T-cell (primary cell): ENCODE measurements at regions not wholly inside any gene's neighbourhood (a gene's known extent, or its start where the extent isn't known, plus 50 kb on each side); places are given as distances from the start of the nearest gene placed in this dataset.

ENCODE experiments used
- ATAC-seq, 4 experiments: fragments of 200-7000 bp in 3 of 4; fragments of 150-1000 bp in 1 of 4; cut with Tn5 transposase; replicated peaks in 1 of 4; 1 replicate in 3 of 4; 2 replicates in 1 of 4; pipeline ENCODE4 v1.10.0; 2021; ENCODE audit warnings: moderate library complexity in 3 of 4, mild to moderate bottlenecking in 2 of 4, moderate number of reproducible peaks in 1 of 4
- CTCF ChIA-PET, 2 donors: fragments of 300-600 bp; sonication (Branson Sonifier 250); formaldehyde crosslinking; loops; one replicate each; lab custom pipeline; 2022; ENCODE audit warnings: antibody characterized with exemption in 2 of 2; lab: Charles Lee
- POLR2A ChIA-PET, 2 donors: fragments of 300-600 bp; sonication (Branson Sonifier 250); formaldehyde crosslinking; loops; one replicate each; lab custom pipeline; 2022; ENCODE audit warnings: antibody characterized with exemption in 2 of 2; lab: Charles Lee
- DNase-seq, 35 experiments: peaks; one replicate each; pipeline versions ENCODE4 v3.0.0 to v3.0.0-alpha.2; 2013 to 2023
- H3K27ac ChIP-seq: one replicate; pipeline ENCODE4 v1.5.1; 2013; ENCODE audit warnings: low read length
- H3K27me3 ChIP-seq, 2 experiments: replicated peaks in 1 of 2; 1 replicate in 1 of 2; 2 replicates in 1 of 2; pipeline versions ENCODE4 v1.6.1 to v1.7.0; 2013; ENCODE audit warnings: low read length in 1 of 2, mixed read lengths in 1 of 2; ENCODE audit not compliant: control insufficient read depth in 2 of 2, insufficient read depth in 2 of 2; ENCODE audit errors: extremely low read depth in 1 of 2
- H3K36me3 ChIP-seq, 2 donors: 1 replicate in 1 of 2; 2 replicates in 1 of 2; pipeline versions ENCODE4 v1.6.1 to v1.7.0; 2013; ENCODE audit warnings: low read length in 1 of 2; ENCODE audit not compliant: control insufficient read depth in 2 of 2, insufficient read depth in 1 of 2; ENCODE audit errors: extremely low read depth in 1 of 2
- H3K4me1 ChIP-seq, 2 experiments: 1 replicate in 1 of 2; 2 replicates in 1 of 2; pipeline versions ENCODE4 v1.6.1 to v1.7.0; 2013; ENCODE audit warnings: low read length in 2 of 2, mixed read lengths in 1 of 2; ENCODE audit not compliant: insufficient read depth in 2 of 2, control insufficient read depth in 1 of 2; ENCODE audit errors: extremely low read depth in 1 of 2
- H3K4me3 ChIP-seq, 2 donors: 1 replicate in 1 of 2; 2 replicates in 1 of 2; pipeline versions ENCODE4 v1.5.1 to v1.7.0; 2013; ENCODE audit warnings: mild to moderate bottlenecking in 2 of 2, low read length in 1 of 2, moderate library complexity in 1 of 2; ENCODE audit not compliant: control insufficient read depth in 1 of 2; ENCODE audit errors: extremely low read depth in 1 of 2
- H3K9me3 ChIP-seq: 2 replicates; pipeline ENCODE4 v1.7.0; 2013
- H3K27ac Mint-ChIP-seq, 2 donors: one replicate each; pipeline ENCODE4 v1.8.0; 2020 to 2021; ENCODE audit warnings: mild to moderate bottlenecking in 2 of 2, mixed read lengths in 2 of 2
- H3K27me3 Mint-ChIP-seq, 2 donors: one replicate each; pipeline ENCODE4 v1.8.0; 2021 to 2022; ENCODE audit warnings: mixed read lengths in 2 of 2
- H3K36me3 Mint-ChIP-seq: one replicate; pipeline ENCODE4 v1.8.0; 2021; ENCODE audit warnings: mixed read lengths
- H3K4me1 Mint-ChIP-seq, 3 donors: one replicate each; pipeline ENCODE4 v1.8.0; 2020 to 2022; ENCODE audit warnings: mixed read lengths in 3 of 3, mild to moderate bottlenecking in 1 of 3
- H3K4me3 Mint-ChIP-seq, 3 donors: one replicate each; pipeline ENCODE4 v1.8.0; 2020 to 2022; ENCODE audit warnings: mild to moderate bottlenecking in 3 of 3, mixed read lengths in 3 of 3, moderate library complexity in 3 of 3
- H3K9me3 Mint-ChIP-seq, 3 donors: one replicate each; pipeline ENCODE4 v1.8.0; 2020 to 2022; ENCODE audit warnings: mixed read lengths in 3 of 3
- WGBS: methylation state at CpG from one replicate; pipeline ENCODE4 v1.1.5; 2013; ENCODE audit warnings: missing lambda C conversion rate; ENCODE audit not compliant: insufficient coverage; 5-methylcytosine and 5-hydroxymethylcytosine counted together

- H3K27ac Mint-ChIP-seq = no peak overlapping the region
- peaks cover 12 to 15% (median 14%) of the 10 kb centered on the region in 3 donors for H3K9me3 Mint-ChIP-seq
- POLR2A ChIA-PET = no interaction called here
- Histone ChIP-seq H3K27ac (no peak overlapping the region), H3K4me3 (no peak overlapping the region), H3K4me1 (no peaks in the 10 kb centered on the region), H3K27me3 (peaks cover 0 to 4% of the 10 kb centered on the region in 2 experiments), H3K9me3 (no peaks in the 10 kb centered on the region), H3K36me3 (no peaks in the 10 kb centered on the region)
- CTCF ChIA-PET = no interaction called here
- no peak overlapping the region for H3K4me3 Mint-ChIP-seq
- no peaks in the 10 kb centered on the region for H3K36me3 Mint-ChIP-seq
- ATAC-seq (no peak), DNase-seq (no peak)
- H3K4me1 Mint-ChIP-seq = no peaks in the 10 kb centered on the region
- WGBS = no CpG with 5 or more reads among the region's 1 CpG
- peaks cover 9 to 10% of the 10 kb centered on the region in 2 donors for H3K27me3 Mint-ChIP-seq
Observed at GRCh38 chr4:25489253-25489797, 112.3 kb downstream of the ANAPC4 start.

GRCh38 chr4:25493466-25493865 is 116.4 kb downstream of the ANAPC4 start:
- WGBS = no CpG with 5 or more reads among the region's 1 CpG
- Mint-ChIP-seq H3K27me3 (peaks cover 2 to 5% of the 10 kb centered on the region in 2 donors), H3K9me3 (peaks cover 0 to 5% (median 2%) of the 10 kb centered on the region in 3 donors), H3K4me3 (no peak overlapping the region), H3K36me3 (no peaks in the 10 kb centered on the region), H3K4me1 (no peaks in the 10 kb centered on the region), H3K27ac (no peak overlapping the region)
- no peaks in the 10 kb centered on the region for H3K4me1 ChIP-seq
- no peaks in the 10 kb centered on the region for H3K36me3 ChIP-seq
- H3K9me3 ChIP-seq = no peaks in the 10 kb centered on the region
- no peak overlapping the region for H3K27ac ChIP-seq
- no peak overlapping the region for H3K4me3 ChIP-seq
- H3K27me3 ChIP-seq = peaks cover 0 to 4% of the 10 kb centered on the region in 2 experiments
- ChIA-PET POLR2A (no interaction called here), CTCF (no interaction called here)
- DNase-seq (no peak), ATAC-seq (no peak)

GRCh38 chr4:25494166-25494565 is 117.1 kb downstream of the ANAPC4 start:
- POLR2A ChIA-PET = no interaction called here
- CTCF ChIA-PET = no interaction called here

GRCh38 chr4:25500626-25501316 is 123.7 kb downstream of the ANAPC4 start:
- Mint-ChIP-seq H3K4me3 (no peak overlapping the region), H3K4me1 (no peaks in the 10 kb centered on the region), H3K9me3 (peaks cover 0 to 3% (median 0%) of the 10 kb centered on the region in 3 donors), H3K27ac (no peak overlapping the region), H3K27me3 (peaks cover 0 to 4% of the 10 kb centered on the region in 2 donors), H3K36me3 (no peaks in the 10 kb centered on the region)
- Histone ChIP-seq H3K36me3 (no peaks in the 10 kb centered on the region), H3K27ac (no peak overlapping the region), H3K9me3 (no peaks in the 10 kb centered on the region), H3K4me3 (no peak overlapping the region), H3K4me1 (no peaks in the 10 kb centered on the region), H3K27me3 (peaks cover 0 to 6% of the 10 kb centered on the region in 2 experiments)
- ATAC-seq (no peak), DNase-seq (no peak)
- ChIA-PET POLR2A (no interaction called here), CTCF (interaction anchor here in 1 of 2 donors (0.6 kb wide), 1 partner anchor 56 kb away, joined by 4 read pairs; no protein-coding TSS in a partner anchor)
- WGBS = 79% methylated on average over 7 of the region's 9 CpGs

More at GRCh38 chr4:25494166-25494565, 117.1 kb downstream of the ANAPC4 start:
- Histone ChIP-seq H3K27ac (no peak overlapping the region), H3K4me3 (no peak overlapping the region), H3K9me3 (no peaks in the 10 kb centered on the region), H3K4me1 (no peaks in the 10 kb centered on the region), H3K36me3 (no peaks in the 10 kb centered on the region), H3K27me3 (peaks cover 0 to 4% of the 10 kb centered on the region in 2 experiments)
- DNase-seq = no peak
- 71% methylated on average over 1 of the region's 2 CpGs for WGBS
- H3K4me3 Mint-ChIP-seq = no peak overlapping the region
- no peak overlapping the region for H3K27ac Mint-ChIP-seq
- H3K27me3 Mint-ChIP-seq = peaks cover 2 to 5% of the 10 kb centered on the region in 2 donors
- H3K4me1 Mint-ChIP-seq = no peaks in the 10 kb centered on the region
- no peak for ATAC-seq
- H3K36me3 Mint-ChIP-seq = no peaks in the 10 kb centered on the region
- H3K9me3 Mint-ChIP-seq = peaks cover 0 to 5% (median 2%) of the 10 kb centered on the region in 3 donors

- no peak overlapping the region for H3K4me3 Mint-ChIP-seq
- H3K27me3 ChIP-seq = peaks cover 0 to 6% of the 10 kb centered on the region in 2 experiments
- H3K36me3 Mint-ChIP-seq = no peaks in the 10 kb centered on the region
- no peak overlapping the region for H3K4me3 ChIP-seq
- DNase-seq (no peak), ATAC-seq (no peak)
- no peaks in the 10 kb centered on the region for H3K4me1 ChIP-seq
- no peaks in the 10 kb centered on the region for H3K4me1 Mint-ChIP-seq
- ChIA-PET CTCF (interaction anchor here in 1 of 2 donors (0.7 kb wide), 1 partner anchor 181 kb away, joined by 4 read pairs; no protein-coding TSS in a partner anchor), POLR2A (no interaction called here)
- WGBS = 86% methylated on average over 1 of the region's 4 CpGs
- H3K27ac Mint-ChIP-seq = no peak overlapping the region
- no peaks in the 10 kb centered on the region for H3K9me3 Mint-ChIP-seq
- H3K36me3 ChIP-seq = no peaks in the 10 kb centered on the region
- H3K27me3 Mint-ChIP-seq = peaks cover 0 to 4% of the 10 kb centered on the region in 2 donors
- H3K9me3 ChIP-seq = no peaks in the 10 kb centered on the region
- no peak overlapping the region for H3K27ac ChIP-seq
Observed at GRCh38 chr4:25502115-25502514, 125.1 kb downstream of the ANAPC4 start.

GRCh38 chr4:25503779-25504178 is 126.7 kb downstream of the ANAPC4 start:
- no peak overlapping the region for H3K4me3 ChIP-seq
- ChIA-PET CTCF (no interaction called here), POLR2A (no interaction called here)
- no peaks in the 10 kb centered on the region for H3K9me3 Mint-ChIP-seq
- H3K27me3 Mint-ChIP-seq = peaks cover 0 to 4% of the 10 kb centered on the region in 2 donors
- DNase-seq = no peak
- no peaks in the 10 kb centered on the region for H3K36me3 Mint-ChIP-seq
- H3K4me1 Mint-ChIP-seq = no peaks in the 10 kb centered on the region
- no peak overlapping the region for H3K4me3 Mint-ChIP-seq
- 95% methylated on average over 2 of the region's 2 CpGs for WGBS
- no peaks in the 10 kb centered on the region for H3K9me3 ChIP-seq
- peaks cover 0 to 6% of the 10 kb centered on the region in 2 experiments for H3K27me3 ChIP-seq
- H3K4me1 ChIP-seq = no peaks in the 10 kb centered on the region
- no peak overlapping the region for H3K27ac ChIP-seq
- no peak overlapping the region for H3K27ac Mint-ChIP-seq
- ATAC-seq = no peak
- H3K36me3 ChIP-seq = no peaks in the 10 kb centered on the region
